ENCODE measurements at regions not wholly inside any gene's neighbourhood (a gene's known extent, or its start where the extent isn't known, plus 50 kb on each side); places are given as distances from the start of the nearest gene placed in this dataset.

GRCh38 chr18:39799006-39799405, 2156.0 kb upstream of the PIK3C3 start:
- no peak for DNase-seq (ENCODE audit: extremely low spot score)
- Histone ChIP-seq H3K36me3 (ENCODE audit: insufficient read depth) (no peaks in the 10 kb centered on the region), H3K4me1 (ENCODE audit: insufficient read depth) (no peaks in the 10 kb centered on the region), H3K27ac (ENCODE audit: low read depth) (no peak overlapping the region), H3K4me3 (ENCODE audit: low read depth, low read length) (no peak overlapping the region)
- 26% methylated on average over 9 of the region's 9 CpGs for WGBS

- H3K27ac ChIP-seq (ENCODE audit: low read depth) = no peak overlapping the region
- H3K4me1 ChIP-seq (ENCODE audit: insufficient read depth) = no peaks in the 10 kb centered on the region
- H3K36me3 ChIP-seq (ENCODE audit: insufficient read depth) = no peaks in the 10 kb centered on the region
- H3K4me3 ChIP-seq (ENCODE audit: low read depth, low read length) = no peak overlapping the region
- WGBS = 92% methylated on average over 3 of the region's 3 CpGs
- DNase-seq (ENCODE audit: extremely low spot score) = no peak
Observed at GRCh38 chr18:39796393-39796792, 2158.6 kb upstream of the PIK3C3 start.

DNA sequence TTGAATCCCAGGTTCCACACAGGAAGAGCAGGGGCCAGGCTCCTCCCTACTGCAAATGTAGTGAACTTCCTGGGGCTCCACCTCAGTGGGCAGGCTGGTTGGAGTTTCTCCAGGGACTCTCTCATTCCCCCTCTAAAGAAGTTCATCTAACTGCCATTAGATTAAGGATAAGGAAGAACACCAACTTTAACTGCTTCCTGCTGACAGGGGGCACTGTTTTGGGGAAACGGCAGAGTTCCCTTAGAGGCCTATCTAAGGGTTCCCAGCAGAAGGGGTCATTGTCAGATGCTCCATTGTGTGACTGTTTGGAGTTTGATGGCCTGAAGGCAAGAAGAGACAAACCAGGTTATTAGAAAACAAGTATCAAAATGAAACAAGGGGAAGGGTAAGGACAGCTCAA, 2159.7 kb upstream of the PIK3C3 start:
- no peaks in the 10 kb centered on the region for H3K4me1 ChIP-seq (ENCODE audit: insufficient read depth)
- no peak overlapping the region for H3K27ac ChIP-seq (ENCODE audit: low read depth)
- no peaks in the 10 kb centered on the region for H3K36me3 ChIP-seq (ENCODE audit: insufficient read depth)
- 79% methylated on average over 1 of the region's 1 CpG for WGBS
- no peak overlapping the region for H3K4me3 ChIP-seq (ENCODE audit: low read depth, low read length)
- DNase-seq (ENCODE audit: extremely low spot score) = no peak

- no peak for DNase-seq (ENCODE audit: extremely low spot score)
- Histone ChIP-seq H3K27ac (ENCODE audit: low read depth) (no peak overlapping the region), H3K36me3 (ENCODE audit: insufficient read depth) (no peaks in the 10 kb centered on the region), H3K4me3 (ENCODE audit: low read depth, low read length) (no peak overlapping the region), H3K4me1 (ENCODE audit: insufficient read depth) (no peaks in the 10 kb centered on the region)
- WGBS = 94% methylated on average over 5 of the region's 5 CpGs
Observed at GRCh38 chr18:39793609-39794008, 2161.4 kb upstream of the PIK3C3 start.

DNA sequence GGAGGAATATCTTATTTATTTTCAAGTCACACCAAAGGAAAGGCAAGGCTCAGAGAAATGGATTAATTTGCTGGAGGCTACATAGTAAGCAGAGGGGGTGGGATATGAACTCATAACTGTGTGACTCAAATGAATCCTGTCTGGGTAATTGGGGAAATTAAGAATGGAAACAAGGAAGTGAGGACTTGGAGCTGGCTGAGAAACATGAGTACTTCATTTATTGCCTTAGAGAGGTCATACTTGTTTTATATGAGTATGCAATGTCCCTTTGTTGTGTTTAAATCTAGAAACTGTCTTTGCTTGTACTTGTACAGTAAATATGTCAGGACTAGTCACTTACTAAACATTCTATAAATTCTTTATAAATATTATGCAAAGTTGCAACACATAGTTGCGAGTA, 2166.7 kb upstream of the PIK3C3 start:
- no peak for DNase-seq (ENCODE audit: extremely low spot score)
- WGBS = 93% methylated on average over 1 of the region's 1 CpG
- Histone ChIP-seq H3K36me3 (ENCODE audit: insufficient read depth) (no peaks in the 10 kb centered on the region), H3K4me3 (ENCODE audit: low read depth, low read length) (no peak overlapping the region), H3K27ac (ENCODE audit: low read depth) (no peak overlapping the region), H3K4me1 (ENCODE audit: insufficient read depth) (no peaks in the 10 kb centered on the region)

- no peaks in the 10 kb centered on the region for H3K4me1 ChIP-seq (ENCODE audit: insufficient read depth)
- no peak overlapping the region for H3K4me3 ChIP-seq (ENCODE audit: low read depth, low read length)
- no peak for DNase-seq (ENCODE audit: extremely low spot score)
- no peak overlapping the region for H3K27ac ChIP-seq (ENCODE audit: low read depth)
- no peaks in the 10 kb centered on the region for H3K36me3 ChIP-seq (ENCODE audit: insufficient read depth)
Observed at GRCh38 chr18:39786477-39786876, 2168.6 kb upstream of the PIK3C3 start.

DNA sequence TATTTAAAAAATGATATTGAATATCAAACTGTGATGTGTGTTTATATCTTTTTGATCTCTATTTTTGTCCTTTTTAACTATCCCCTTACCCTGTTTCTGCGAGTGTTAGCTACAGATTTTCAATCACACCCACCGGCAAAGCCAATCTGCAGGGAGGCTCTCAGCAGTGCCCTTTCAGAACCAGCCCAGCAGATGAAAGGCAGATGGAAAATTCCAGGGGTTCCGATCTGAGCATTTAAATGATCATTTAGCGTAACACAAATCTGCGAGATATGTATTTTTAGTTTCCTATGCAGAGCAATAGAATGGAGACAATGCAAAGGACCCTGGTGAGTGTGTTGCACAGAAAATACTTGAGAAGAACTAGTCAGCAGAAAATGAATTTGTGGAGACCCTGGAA, 2170.5 kb upstream of the PIK3C3 start:
- no peaks in the 10 kb centered on the region for H3K36me3 ChIP-seq (ENCODE audit: insufficient read depth)
- no peak overlapping the region for H3K4me3 ChIP-seq (ENCODE audit: low read depth, low read length)
- H3K4me1 ChIP-seq (ENCODE audit: insufficient read depth) = no peaks in the 10 kb centered on the region
- no peak for DNase-seq (ENCODE audit: extremely low spot score)
- H3K27ac ChIP-seq (ENCODE audit: low read depth) = no peak overlapping the region
- WGBS = 95% methylated on average over 5 of the region's 5 CpGs

- DNase-seq (ENCODE audit: extremely low spot score) = no peak
- 83% methylated on average over 6 of the region's 6 CpGs for WGBS
- no peaks in the 10 kb centered on the region for H3K4me1 ChIP-seq (ENCODE audit: insufficient read depth)
- no peak overlapping the region for H3K4me3 ChIP-seq (ENCODE audit: low read depth, low read length)
- H3K27ac ChIP-seq (ENCODE audit: low read depth) = no peak overlapping the region
- H3K36me3 ChIP-seq (ENCODE audit: insufficient read depth) = no peaks in the 10 kb centered on the region
Observed at GRCh38 chr18:39781565-39781964, 2173.5 kb upstream of the PIK3C3 start.

GRCh38 chr18:39780774-39781173, 2174.3 kb upstream of the PIK3C3 start:
- DNase-seq (ENCODE audit: extremely low spot score) = no peak
- no peaks in the 10 kb centered on the region for H3K4me1 ChIP-seq (ENCODE audit: insufficient read depth)
- H3K4me3 ChIP-seq (ENCODE audit: low read depth, low read length) = no peak overlapping the region
- 75% methylated on average over 4 of the region's 4 CpGs for WGBS
- H3K27ac ChIP-seq (ENCODE audit: low read depth) = no peak overlapping the region
- H3K36me3 ChIP-seq (ENCODE audit: insufficient read depth) = no peaks in the 10 kb centered on the region

- no peaks in the 10 kb centered on the region for H3K36me3 ChIP-seq (ENCODE audit: insufficient read depth)
- 92% methylated on average over 2 of the region's 2 CpGs for WGBS
- H3K4me3 ChIP-seq (ENCODE audit: low read depth, low read length) = no peak overlapping the region
- H3K4me1 ChIP-seq (ENCODE audit: insufficient read depth) = no peaks in the 10 kb centered on the region
- no peak for DNase-seq (ENCODE audit: extremely low spot score)
- no peak overlapping the region for H3K27ac ChIP-seq (ENCODE audit: low read depth)
Observed at GRCh38 chr18:39779926-39780325, 2175.1 kb upstream of the PIK3C3 start.

GRCh38 chr18:39776766-39777165, 2178.3 kb upstream of the PIK3C3 start:
- DNase-seq (ENCODE audit: extremely low spot score) = no peak
- Histone ChIP-seq H3K27ac (ENCODE audit: low read depth) (no peak overlapping the region), H3K36me3 (ENCODE audit: insufficient read depth) (no peaks in the 10 kb centered on the region), H3K4me1 (ENCODE audit: insufficient read depth) (no peaks in the 10 kb centered on the region), H3K4me3 (ENCODE audit: low read depth, low read length) (no peak overlapping the region)

GRCh38 chr18:39774957-39775598, 2180.0 kb upstream of the PIK3C3 start:
- Histone ChIP-seq H3K4me1 (ENCODE audit: insufficient read depth) (no peaks in the 10 kb centered on the region), H3K4me3 (ENCODE audit: low read depth, low read length) (no peak overlapping the region), H3K27ac (ENCODE audit: low read depth) (no peak overlapping the region), H3K36me3 (ENCODE audit: insufficient read depth) (no peaks in the 10 kb centered on the region)
- no peak for DNase-seq (ENCODE audit: extremely low spot score)
- WGBS = 74% methylated on average over 3 of the region's 3 CpGs

GRCh38 chr18:39773646-39774045, 2181.4 kb upstream of the PIK3C3 start:
- no peak overlapping the region for H3K27ac ChIP-seq (ENCODE audit: low read depth)
- H3K36me3 ChIP-seq (ENCODE audit: insufficient read depth) = no peaks in the 10 kb centered on the region
- no peak for DNase-seq (ENCODE audit: extremely low spot score)
- H3K4me1 ChIP-seq (ENCODE audit: insufficient read depth) = no peaks in the 10 kb centered on the region
- WGBS = 100% methylated on average over 2 of the region's 2 CpGs
- no peak overlapping the region for H3K4me3 ChIP-seq (ENCODE audit: low read depth, low read length)

DNA sequence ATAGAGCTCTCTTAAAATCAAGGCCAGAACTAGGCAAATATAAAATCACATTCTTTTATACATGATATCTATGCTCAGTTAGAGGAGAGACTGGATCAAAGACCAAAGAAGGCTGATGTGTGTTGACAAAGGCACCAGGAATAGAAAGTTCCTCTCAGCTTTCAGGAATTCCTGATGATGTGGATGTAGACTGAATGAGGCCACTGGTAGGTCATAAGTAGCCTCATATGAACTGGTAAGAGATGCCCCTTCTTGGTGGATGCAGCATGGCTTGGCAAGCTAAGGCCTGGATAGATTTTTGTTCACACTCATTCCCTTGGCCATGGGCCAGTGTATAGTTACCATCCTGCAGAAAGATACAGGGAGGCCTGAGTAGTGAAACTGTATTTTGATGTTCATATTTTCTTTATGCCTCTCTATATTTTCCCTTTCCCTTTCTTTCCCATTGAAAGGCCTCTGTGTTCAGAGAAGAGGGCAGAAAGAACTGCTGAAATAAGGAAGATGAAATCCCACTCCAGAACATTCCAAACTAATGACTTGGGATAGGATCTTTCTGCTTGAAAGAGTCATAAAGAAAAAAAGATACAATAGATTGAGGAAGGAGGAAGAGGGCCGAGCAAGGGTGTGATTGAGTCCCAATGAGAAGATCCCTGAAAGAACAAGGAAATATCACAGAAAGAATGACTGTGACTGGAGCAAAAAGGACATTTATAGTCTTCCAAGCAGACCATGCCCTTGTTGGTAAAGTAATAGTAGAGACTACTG, 2182.7 kb upstream of the PIK3C3 start:
- Histone ChIP-seq H3K36me3 (ENCODE audit: insufficient read depth) (no peaks in the 10 kb centered on the region), H3K27ac (ENCODE audit: low read depth) (no peak overlapping the region), H3K4me3 (ENCODE audit: low read depth, low read length) (no peak overlapping the region), H3K4me1 (ENCODE audit: insufficient read depth) (no peaks in the 10 kb centered on the region)
- WGBS = 95% methylated on average over 1 of the region's 1 CpG
- no peak for DNase-seq (ENCODE audit: extremely low spot score)
